Muscle of arm (tissue), 1 donor: ENCODE measurements at regions not wholly inside any gene's neighbourhood (a gene's known extent, or its start where the extent isn't known, plus 50 kb on each side); places are given as distances from the start of the nearest gene placed in this dataset.
"Not testable (repeated sequence)": the region's sequence is repeated elsewhere in the genome, so short reads cannot be mapped to it uniquely, and the experiment has no call there.

Experiments
- DNase-seq: peaks from one replicate; pipeline ENCODE4 v3.0.0-alpha.2; 2013

DNA sequence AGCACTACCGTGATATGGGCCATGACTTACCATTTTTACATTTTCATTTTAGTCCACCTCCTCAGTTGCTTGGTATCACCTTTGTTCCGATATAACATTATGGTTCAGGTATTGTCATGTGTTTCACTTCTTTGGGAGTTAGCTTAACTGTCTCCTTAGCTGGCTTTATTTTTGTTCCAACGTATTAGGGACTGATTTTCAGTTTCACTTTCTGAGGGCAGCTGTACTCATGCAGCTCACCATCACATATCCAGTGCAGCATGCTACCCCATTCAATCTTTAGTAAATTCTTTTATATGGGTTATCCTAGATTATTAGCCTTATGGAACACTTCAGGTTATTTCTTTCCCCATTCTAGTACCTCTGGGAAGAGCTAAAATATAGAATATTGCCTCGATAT is 362.2 kb upstream of the IRAK1BP1 start:
- no peak for DNase-seq

DNA sequence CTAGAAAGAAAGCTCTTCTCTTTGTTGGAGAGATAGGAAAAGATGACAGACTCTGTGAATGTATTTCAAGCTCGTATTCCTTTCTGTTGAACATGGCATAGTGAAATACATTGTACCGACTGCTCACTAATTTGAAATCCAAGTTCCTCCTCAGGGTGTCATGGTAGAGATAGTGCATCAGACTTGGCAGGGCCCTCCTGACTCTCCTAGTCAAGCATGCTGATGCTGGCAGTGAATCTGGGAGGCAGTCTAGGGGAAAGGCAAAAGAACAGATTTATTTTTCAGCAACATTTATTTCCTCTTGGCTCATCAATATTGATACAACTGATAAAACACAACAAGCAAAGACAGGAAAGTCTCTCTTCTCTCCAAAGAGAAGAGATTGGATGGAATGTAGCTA is 356.3 kb upstream of the IRAK1BP1 start:
- DNase-seq: no peak

DNA sequence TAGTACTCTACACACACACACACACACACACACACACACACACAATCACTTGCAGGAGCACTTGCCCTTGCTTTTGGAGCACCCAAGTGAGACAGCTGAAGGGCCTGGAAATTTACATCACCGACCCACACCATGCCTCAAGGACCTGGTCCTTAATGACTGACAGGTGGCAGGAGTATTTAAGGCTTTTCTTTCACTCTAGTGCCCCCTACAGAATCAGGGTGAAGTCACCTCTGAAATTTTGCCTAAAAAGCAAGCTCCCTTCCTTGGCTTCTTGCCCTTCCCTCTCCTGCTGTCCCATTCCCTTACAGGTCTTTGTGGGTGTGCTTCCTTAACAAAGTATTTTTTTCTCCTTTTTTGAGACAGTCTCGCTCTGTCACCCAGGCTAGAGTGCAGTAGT is 353.5 kb upstream of the IRAK1BP1 start:
- no peak for DNase-seq

DNA sequence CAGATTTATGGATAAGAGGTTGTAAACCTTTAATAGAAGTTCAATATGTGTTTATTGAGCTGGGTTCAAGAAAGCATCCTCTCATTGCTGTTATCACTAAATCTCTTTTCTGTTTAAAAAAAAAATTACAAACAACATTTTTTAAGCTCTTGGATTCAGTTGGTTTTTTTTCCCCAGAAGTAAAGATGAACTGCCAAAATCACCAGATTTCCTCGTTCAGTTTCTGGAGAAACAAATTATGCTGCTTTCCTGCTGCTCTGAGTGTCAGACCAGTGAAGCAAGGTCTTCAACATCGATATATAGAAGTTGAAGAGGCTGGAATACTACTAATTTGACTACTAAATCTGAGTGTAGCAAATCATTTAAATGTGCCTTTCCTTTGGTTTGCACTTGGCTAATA is 352.1 kb upstream of the IRAK1BP1 start:
- no peak for DNase-seq

DNA sequence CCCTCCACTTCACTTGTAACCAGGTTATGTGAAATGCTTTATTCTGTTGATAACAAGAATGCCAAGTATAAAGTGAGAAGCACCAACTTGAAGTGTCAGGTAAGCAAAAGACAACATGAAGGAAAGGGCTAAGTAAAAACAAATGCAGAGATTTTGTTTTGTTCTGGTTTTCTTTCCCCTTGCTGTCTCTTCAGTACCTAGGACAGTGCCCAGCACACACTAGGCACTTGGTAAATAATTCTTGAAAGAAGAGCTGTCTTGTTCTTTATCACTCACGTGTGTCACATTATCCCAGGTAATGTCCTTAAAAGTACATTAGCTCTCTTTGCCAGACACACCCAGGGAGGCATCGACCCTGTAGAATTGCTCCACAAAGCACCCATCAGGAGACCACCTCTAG is 350.0 kb upstream of the IRAK1BP1 start:
- no peak for DNase-seq

DNA sequence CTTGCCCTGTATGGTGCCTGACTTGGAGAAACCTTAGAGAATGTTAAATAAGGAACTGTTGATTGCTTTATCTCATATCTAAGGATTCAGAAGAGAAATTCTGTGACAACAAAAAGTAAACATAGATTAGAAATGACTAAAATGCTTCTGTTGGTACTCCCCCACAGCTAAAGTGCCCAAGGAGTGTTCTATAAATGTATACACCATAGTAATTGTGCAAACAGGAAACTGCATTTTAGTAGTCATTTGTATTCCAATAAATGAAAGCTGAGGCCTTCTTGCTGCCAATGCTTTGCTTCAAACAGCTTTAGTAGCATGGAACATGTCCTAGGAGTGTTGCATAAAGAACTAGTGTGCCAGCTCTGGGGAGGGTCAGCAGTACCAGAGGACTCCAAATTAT is 343.7 kb upstream of the IRAK1BP1 start:
- DNase-seq: no peak

DNA sequence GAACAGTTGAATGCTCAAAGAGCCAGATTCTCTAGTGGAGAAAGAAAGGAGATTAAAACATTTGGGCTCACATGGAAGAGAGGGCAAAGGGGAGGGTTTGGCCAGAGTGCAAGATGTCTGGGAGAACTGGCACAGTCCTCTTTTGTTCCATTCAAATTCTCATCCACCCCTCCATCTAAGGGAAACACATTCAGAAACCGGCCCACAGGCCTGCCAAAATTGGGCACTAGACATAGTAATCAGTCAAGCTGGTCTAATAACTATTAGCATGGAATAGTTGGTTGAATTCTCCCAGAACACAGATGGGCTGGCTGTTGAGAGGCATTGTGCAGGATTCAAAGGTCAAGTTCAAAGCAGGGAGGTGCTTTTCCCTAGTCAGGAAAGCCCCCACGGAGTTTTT is 341.4 kb upstream of the IRAK1BP1 start:
- DNase-seq: no peak

DNA sequence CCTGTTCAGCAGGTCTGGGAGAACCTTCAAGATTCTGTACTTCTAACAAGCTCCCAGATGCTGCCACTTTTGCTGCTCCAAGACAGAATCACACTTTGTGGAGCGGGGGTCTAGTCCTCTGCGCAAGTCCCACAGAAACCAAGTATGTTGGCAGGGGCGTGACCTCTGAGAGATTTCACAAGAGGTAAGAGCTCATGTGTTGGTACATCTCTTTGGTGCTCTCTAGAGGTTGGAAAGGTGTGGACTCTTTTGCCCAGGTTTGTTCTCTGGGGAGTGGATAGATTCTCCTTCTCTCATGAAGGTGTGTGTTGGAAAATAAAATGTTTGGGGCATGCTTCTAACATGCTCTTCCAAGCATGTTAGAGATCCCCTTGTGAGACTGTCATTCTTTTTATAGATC is 340.9 kb upstream of the IRAK1BP1 start:
- DNase-seq: no peak

DNA sequence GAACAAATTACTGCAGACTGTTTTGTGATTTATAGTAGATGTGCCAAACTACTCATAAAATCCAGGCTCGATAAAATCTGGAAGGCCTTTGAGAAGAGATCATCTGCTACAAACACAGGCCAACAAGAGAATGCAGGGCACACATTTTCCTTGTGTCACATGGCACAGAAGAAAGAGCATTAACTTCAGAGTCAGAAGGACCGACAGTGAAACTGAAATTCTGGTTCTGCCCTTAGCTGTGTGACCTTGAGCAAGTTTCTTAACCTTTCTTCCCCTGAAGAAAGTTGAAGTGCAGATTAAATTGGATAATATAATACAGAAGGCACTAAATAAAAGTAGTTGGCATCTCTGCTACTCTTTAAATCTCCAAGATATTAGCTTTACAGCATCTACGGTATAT is 338.4 kb upstream of the IRAK1BP1 start:
- DNase-seq: no peak

DNA sequence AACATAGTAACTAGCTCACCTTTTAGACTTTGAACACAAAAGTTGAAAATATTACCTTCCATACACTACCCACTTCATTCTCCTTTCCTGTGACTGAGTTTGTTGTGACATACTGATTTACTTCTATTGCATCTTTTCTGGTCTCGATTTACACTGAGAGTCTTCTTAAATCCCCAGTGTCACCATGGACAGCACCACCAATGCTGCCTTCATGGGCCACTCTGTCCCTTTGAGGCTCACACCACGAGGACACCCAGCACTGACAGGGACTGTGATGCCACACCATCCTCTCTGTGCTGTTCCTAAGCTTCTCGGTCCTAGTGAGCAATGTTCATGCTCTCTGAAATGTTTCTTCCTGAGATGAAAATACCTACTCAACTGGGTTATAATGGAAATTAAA is 337.1 kb upstream of the IRAK1BP1 start:
- no peak for DNase-seq

DNA sequence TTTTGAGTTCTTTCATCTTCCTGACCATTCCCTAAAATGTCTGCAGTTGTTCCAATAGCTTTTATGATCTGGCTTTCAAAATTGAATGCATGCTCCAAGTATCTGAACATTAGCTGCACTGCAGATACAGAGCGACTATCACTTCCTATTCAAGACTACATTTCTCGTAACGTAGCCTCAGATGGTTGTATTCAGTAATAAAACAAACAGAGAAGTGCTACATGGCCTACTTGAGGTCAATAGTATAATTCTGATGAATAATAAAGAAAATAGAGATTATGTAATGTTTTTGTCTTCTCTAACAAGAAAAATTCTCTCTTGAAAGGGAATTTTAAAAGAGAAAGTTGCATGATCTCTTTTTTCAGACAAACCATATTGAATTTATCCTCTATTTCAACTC is 333.9 kb upstream of the IRAK1BP1 start:
- DNase-seq: no peak

DNA sequence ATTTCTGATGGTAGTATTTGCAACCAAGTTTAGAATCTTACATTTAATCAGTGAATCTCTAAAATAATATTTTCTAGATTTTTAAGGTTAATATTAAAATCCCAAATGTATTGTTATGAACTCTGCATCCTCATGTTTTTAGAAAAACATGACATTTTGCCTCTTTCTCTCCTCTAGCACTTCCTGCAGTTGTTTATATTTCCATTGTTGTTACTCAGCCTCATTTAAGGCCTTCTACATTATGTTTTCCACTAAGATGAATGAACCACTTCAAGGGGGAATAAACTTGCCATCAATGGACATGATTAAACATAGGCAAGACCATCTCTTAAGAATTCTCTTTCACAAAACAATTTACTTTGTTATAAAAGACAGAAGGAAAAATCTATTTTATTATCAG is 333.5 kb upstream of the IRAK1BP1 start:
- DNase-seq: no peak

DNA sequence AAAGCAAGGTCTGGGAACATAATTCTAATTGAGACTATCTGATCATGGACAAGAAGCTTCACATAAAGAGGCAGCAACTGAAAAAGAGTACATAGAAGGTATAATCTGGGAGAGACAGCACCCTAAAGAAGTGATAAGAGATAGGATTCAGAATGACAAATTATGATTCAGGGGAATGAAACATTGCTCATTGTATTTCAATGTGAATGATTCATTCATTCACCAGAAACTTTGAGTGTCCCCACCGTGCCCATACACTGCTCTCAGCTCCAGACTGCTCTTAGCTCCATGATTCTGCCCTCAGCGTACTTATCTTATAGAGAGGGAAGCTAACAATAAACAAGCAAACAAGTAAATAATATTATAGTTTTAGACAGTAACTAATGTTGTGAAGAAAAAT is 329.3 kb upstream of the IRAK1BP1 start:
- DNase-seq: no peak

DNA sequence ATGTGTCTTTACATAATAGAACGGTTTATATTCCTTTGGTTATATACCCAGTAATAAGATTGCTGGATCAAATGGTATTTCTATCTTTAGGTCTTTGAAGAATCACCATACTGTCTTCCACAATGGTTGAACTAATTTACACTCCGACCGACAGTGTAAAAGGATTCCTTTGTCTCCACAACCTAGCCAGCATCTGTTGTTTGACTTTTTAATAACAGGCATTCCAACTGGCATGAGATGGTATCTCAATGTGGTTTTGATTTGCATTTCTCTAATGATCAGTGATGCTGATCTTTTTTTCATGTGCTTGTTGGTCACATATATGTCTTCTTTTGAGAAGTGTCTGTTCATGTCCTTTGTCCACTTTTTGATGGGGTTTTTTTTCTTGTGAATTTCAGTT is 319.7 kb upstream of the IRAK1BP1 start:
- not testable (repeated sequence) for DNase-seq

DNA sequence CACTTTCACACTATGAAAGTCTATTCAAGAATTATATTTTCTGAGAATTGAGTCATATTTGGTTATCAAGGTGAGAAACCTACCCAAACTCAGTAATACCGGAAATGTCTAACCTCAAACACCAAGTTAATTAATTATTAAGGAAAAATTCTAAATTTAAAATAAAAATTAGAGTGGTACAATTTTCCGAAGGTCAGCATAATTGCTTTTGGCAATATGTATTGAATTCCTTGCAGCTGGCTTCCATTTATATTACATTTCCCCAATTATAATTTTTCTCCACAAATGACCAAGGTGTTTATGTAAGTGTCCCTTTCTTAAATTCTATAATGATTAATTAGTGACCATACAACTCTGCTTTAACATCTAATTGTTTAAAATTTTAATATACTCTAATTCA is 316.0 kb upstream of the IRAK1BP1 start:
- DNase-seq: no peak

DNA sequence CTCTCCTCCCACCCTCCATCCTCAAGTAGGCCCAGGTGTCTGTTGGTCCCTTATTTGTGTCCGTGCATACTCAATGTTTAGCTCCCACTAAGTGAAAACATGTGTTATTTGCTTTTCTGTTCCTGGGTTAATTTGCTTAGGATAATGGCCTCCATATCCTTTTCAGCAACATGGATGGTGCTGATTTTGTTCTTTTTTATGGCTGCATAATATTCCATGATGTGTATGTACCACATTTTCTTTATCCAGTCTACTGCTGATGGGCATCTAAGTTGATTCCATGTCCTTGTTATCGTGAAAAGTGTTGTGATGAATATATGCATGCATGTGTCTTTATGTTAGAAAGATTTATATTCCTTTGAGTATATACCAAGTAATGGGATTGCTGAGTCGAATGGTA is 314.9 kb upstream of the IRAK1BP1 start:
- no peak for DNase-seq

DNA sequence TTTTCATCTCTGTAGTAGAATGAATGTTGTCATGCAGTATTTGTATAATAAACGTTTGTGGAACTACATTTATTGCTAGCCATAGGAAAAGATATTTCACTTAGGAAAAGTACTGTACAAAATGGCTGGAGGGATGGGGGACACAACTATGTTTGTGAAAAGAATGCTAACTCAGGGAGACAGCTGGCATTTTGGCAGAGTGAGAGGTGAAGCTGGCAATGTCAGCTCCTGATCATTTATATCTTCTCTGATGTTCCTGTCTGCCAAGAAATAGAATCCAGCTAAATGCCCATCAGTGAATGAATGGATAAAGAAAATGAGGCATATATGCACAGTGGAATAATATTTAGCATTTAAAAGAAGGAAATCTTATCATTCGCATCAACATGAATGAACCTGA is 313.0 kb upstream of the IRAK1BP1 start:
- DNase-seq: no peak

DNA sequence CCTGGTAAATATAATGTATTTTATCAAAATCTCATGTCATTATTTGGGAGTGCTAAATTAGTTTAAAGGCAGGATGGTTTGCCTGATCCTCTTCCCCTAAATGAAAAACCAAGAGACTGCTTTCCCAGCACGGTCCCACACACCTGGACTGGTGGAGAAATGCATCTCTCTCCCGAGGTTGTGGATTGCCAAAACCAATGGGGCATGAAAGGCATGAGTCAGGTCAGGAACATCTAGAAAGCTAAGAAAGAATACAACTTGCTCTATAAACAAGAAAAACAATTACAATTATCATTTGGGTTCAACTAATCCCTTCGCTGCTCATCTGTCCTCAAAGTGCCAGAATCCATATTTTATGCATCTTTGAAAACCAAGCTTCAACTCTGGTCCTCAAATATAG is 308.3 kb upstream of the IRAK1BP1 start:
- no peak for DNase-seq

DNA sequence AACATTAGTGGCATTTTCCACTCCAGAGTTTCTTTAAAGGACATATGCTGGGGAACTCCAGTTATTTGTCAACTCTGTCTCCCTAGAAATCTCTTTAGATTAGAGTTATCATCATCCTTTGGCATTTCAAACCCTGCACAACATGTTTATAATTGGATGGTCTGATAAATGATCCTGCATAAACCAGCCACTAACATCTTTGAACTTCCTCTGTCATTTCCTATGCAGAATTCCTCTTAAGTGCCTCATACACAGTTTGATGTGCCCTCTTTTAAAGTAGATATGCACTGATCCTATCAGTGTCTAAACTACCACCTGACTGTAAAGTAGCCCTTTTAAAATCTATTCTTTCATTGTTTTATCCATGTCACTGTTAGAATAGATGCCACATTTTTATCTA is 306.3 kb upstream of the IRAK1BP1 start:
- no peak for DNase-seq

DNA sequence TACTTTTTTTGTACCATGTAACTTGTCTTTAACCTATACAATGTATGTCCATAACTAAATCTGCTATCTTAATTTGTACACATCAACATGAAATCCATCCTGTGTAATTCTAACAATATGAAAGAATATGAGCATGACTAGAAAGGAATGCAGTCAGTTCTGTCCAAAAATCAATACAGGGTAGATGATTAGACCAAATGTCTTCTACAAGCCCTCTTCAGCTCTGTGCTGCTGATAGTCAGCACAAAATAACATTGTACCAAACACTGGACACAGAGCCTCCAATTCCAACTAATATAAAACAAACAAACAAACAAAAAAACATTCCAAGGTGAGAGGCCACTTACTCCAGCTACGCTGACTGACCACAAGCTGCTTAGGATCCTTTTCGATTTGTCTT is 301.4 kb upstream of the IRAK1BP1 start:
- no peak for DNase-seq

DNA sequence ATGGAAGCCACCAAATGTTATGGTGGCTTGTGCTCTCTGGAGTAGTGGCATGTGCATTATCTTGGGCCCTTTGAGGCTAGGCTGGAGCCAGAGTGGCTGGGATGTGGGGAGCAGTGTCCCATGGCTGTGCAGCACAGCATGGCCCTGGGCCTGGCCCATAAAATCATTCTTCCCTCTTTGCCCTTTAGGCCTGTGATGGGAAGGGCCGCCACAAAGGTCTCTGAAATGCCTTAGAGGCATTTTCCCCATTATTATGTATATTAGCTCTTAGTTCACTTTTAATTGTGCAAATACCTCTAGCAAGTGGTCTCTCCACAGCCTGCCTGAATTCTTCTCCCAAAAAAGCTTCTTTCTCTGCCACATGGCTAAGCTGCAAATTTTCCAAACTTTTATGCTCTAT is 297.3 kb upstream of the IRAK1BP1 start:
- DNase-seq: no peak

DNA sequence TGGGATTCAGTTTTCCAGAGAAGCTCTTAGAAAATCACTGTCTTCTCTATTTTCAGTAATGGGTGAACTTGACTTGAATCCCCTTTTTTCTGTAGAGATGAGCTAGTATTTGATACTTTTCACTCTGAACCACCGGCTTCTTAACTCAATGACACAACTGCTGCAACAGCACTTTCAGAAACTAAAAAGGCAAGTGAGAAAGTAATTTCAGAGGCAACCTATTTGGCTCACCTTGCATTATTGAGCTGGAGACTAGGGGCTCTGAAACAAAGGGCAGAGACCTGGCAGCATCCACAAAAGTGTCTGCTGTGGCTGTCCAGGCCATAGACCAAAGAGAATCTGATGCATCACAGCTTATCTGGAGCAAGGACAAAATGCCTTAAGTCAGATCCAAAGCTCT is 289.8 kb upstream of the IRAK1BP1 start:
- no peak for DNase-seq

DNA sequence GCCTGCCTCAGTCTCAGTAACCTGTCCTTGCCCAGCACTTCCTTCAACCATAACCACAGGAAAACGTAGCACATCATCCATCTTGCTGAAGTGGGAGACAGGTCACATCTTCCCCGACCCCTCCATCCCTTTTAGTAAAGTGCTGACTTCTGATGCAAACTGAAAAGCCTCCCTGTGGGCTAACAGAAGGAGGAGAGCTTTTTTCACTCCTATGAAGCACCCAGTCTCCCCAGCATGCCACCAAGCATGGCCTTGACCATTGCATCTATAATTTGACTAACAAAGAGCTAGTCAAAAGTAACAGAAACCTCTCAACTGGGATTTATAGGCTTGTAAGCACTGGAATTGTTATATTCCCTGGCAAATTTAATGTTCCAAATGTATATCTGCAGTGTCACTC is 288.9 kb upstream of the IRAK1BP1 start:
- DNase-seq: no peak

DNA sequence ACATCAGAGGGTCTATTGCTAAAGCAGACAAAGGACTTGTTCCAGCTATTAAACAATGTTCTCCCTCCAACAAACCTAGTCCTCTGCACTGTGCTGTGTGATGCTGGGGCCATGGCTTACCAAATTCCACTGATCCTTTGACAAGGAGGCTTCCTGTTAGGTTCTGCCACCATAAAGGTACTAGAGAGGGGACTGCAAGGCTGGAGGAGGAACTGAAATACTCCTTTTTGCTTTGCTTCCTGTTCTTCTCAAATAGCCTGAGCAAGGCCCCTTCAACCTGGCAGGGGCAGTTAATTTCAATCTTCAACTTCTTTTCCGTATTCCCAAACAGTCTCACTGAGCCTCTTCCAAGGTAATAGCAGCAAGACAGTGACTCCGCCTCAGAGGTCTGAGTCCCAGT is 286.4 kb upstream of the IRAK1BP1 start:
- DNase-seq: no peak

DNA sequence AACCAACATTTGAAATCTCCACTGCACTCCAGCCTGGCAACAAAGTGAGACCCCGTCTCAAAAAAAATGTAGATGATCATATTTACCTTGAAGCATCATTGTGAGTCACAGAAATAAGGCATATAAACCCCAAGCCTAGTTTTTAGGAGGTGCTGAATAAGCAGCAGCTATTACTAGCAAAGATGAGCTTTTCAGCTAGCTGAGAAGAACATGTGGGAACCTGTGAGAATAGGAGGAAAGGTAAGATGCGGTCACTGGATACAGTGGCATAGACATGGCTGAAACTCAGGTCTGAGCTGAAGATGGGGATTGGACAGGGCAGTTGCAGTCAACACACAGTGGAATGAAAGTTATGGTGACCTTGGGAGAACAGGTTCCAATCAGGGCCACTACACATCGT is 284.3 kb upstream of the IRAK1BP1 start:
- DNase-seq: no peak
